B cell (primary cell): ENCODE measurements at regions not wholly inside any gene's neighbourhood (a gene's known extent, or its start where the extent isn't known, plus 50 kb on each side); places are given as distances from the start of the nearest gene placed in this dataset.

Source experiments
- ATAC-seq: fragments of 200-7000 bp; cut with Tn5 transposase; one replicate; pipeline ENCODE4 v1.10.0; 2021; ENCODE audit warnings: low read depth, mild to moderate bottlenecking, moderate number of reproducible peaks, moderate library complexity
- CTCF ChIA-PET: fragments of 350-600 bp; sonication (Branson Sonifier 250); formaldehyde crosslinking; loops from one replicate; lab custom pipeline; 2021; ENCODE audit warnings: antibody characterized with exemption, inconsistent platforms; lab: Charles Lee
- POLR2A ChIA-PET: fragments of 350-600 bp; sonication (Branson Sonifier 250); formaldehyde crosslinking; loops from one replicate; lab custom pipeline; 2021; ENCODE audit warnings: antibody characterized with exemption; lab: Charles Lee
- DNase-seq: peaks from one replicate; pipeline ENCODE4 v3.0.0; 2013
- H2AFZ ChIP-seq: 2 replicates; pipeline ENCODE4 v1.6.1; 2012; ENCODE audit warnings: mild to moderate bottlenecking, low read depth, low read length; ENCODE audit not compliant: insufficient read depth, poor library complexity, severe bottlenecking
- H3K27ac ChIP-seq, 2 donors: 1 replicate in 1 of 2; 2 replicates in 1 of 2; pipeline ENCODE4 v1.5.1; 2012 to 2013; ENCODE audit warnings: low read length in 2 of 2, mild to moderate bottlenecking in 2 of 2, moderate library complexity in 1 of 2
- H3K27me3 ChIP-seq, 4 experiments: fragments of 200-600 bp in 1 of 4; sonication (generic) in 1 of 4; replicated peaks in 1 of 4; 1 replicate in 2 of 4; 2 replicates in 2 of 4; pipeline versions ENCODE4 v1.6.1 to v1.7.0; 2013 to 2016; ENCODE audit warnings: low read length in 3 of 4, mild to moderate bottlenecking in 2 of 4, mixed read lengths in 1 of 4, moderate library complexity in 1 of 4; ENCODE audit not compliant: insufficient read depth in 4 of 4, control insufficient read depth in 3 of 4; ENCODE audit errors: control extremely low read depth in 1 of 4
- H3K36me3 ChIP-seq, 2 experiments: replicated peaks in 1 of 2; 1 replicate in 1 of 2; 2 replicates in 1 of 2; pipeline versions ENCODE4 v1.6.1 to v1.7.1; 2013; ENCODE audit warnings: low read length in 1 of 2; ENCODE audit not compliant: insufficient read depth in 2 of 2, control insufficient read depth in 1 of 2; ENCODE audit errors: control extremely low read depth in 1 of 2, extremely low read depth in 1 of 2
- H3K4me1 ChIP-seq, 2 donors: fragments of 200-600 bp in 1 of 2; sonication (generic) in 1 of 2; 1 replicate in 1 of 2; 2 replicates in 1 of 2; pipeline versions ENCODE4 v1.5.1 to v1.6.1; 2013 to 2017; ENCODE audit warnings: low read length in 2 of 2; ENCODE audit not compliant: control insufficient read depth in 2 of 2, insufficient read depth in 2 of 2
- H3K4me2 ChIP-seq: replicated peaks from 2 replicates; pipeline ENCODE3; 2012; ENCODE audit warnings: mild to moderate bottlenecking, low read depth, low read length; ENCODE audit not compliant: poor library complexity, severe bottlenecking
- H3K4me3 ChIP-seq, 5 experiments: fragments of 200-600 bp in 1 of 5; sonication (generic) in 1 of 5; 1 replicate in 3 of 5; 2 replicates in 2 of 5; pipeline versions ENCODE4 v1.5.1 to v1.7.0; 2011 to 2016; ENCODE audit warnings: low read length in 4 of 5, mild to moderate bottlenecking in 4 of 5, low read depth in 2 of 5, control low read depth in 1 of 5, moderate library complexity in 1 of 5; ENCODE audit not compliant: insufficient read depth in 1 of 5; ENCODE audit errors: control extremely low read depth in 1 of 5, extremely low read depth in 1 of 5
- H3K79me2 ChIP-seq: fragments of 200-600 bp; sonication (generic); one replicate; pipeline ENCODE4 v1.6.0; 2016; ENCODE audit warnings: low read length; ENCODE audit not compliant: control insufficient read depth, insufficient read depth
- H3K9ac ChIP-seq: fragments of 200-600 bp; sonication (generic); 2 replicates; pipeline ENCODE4 v1.6.1; 2017; ENCODE audit warnings: mild to moderate bottlenecking, low read length, moderate library complexity
- H3K9me3 ChIP-seq, 3 donors: one replicate each; pipeline versions ENCODE4 v1.6.1 to v1.7.1; 2013; ENCODE audit warnings: low read length in 2 of 3; ENCODE audit not compliant: control insufficient read depth in 2 of 3, insufficient read depth in 1 of 3; ENCODE audit errors: control extremely low read depth in 1 of 3
- H4K20me1 ChIP-seq: 2 replicates; pipeline ENCODE4 v1.6.0; 2012; ENCODE audit warnings: mild to moderate bottlenecking, low read length; ENCODE audit not compliant: insufficient read depth, control insufficient read depth, poor library complexity, severe bottlenecking
- H3K27ac Mint-ChIP-seq: one replicate; pipeline ENCODE4 v1.8.0; 2021; ENCODE audit warnings: mixed read lengths
- H3K27me3 Mint-ChIP-seq: one replicate; pipeline ENCODE4 v1.8.0; 2021; ENCODE audit warnings: mixed read lengths
- H3K4me1 Mint-ChIP-seq: one replicate; pipeline ENCODE4 v1.8.0; 2021; ENCODE audit warnings: mixed read lengths
- H3K4me3 Mint-ChIP-seq: one replicate; pipeline ENCODE4 v1.8.0; 2021; ENCODE audit warnings: mixed read lengths
- H3K9me3 Mint-ChIP-seq: one replicate; pipeline ENCODE4 v1.8.0; 2022; ENCODE audit warnings: mixed read lengths; ENCODE audit not compliant: insufficient read depth
- CTCF ChIP-seq: fragments of 200-600 bp; IDR thresholded peaks from one replicate; pipeline ENCODE4 v1.8.0; 2022; ENCODE audit warnings: antibody characterized with exemption, mild to moderate bottlenecking
- EZH2 ChIP-seq: IDR thresholded peaks from 2 replicates; pipeline ENCODE4 v1.6.1; 2012; ENCODE audit warnings: borderline replicate concordance, low read depth, mild to moderate bottlenecking, moderate library complexity, low read length; ENCODE audit not compliant: insufficient read depth, poor library complexity, severe bottlenecking
- WGBS: methylation state at CpG from one replicate; pipeline ENCODE4 v1.1.5; 2013; ENCODE audit warnings: missing lambda C conversion rate; ENCODE audit not compliant: insufficient coverage; 5-methylcytosine and 5-hydroxymethylcytosine counted together
- intact Hi-C: fragments of 100-400 bp; cut with micrococcal nuclease; formaldehyde crosslinking; loops from one replicate; pipeline ENCODE4 v1.10.0; 2022

GRCh38 chr13:74266861-74267260, 132.7 kb upstream of the KLF12 start:
- intact Hi-C loops, result no loop called here

GRCh38 chr13:74266309-74266708, 132.1 kb upstream of the KLF12 start:
- 94% methylated on average over 2 of the region's 3 CpGs for WGBS
- Histone ChIP-seq H3K9me3 (peaks cover 6 to 10% (median 6%) of the 10 kb centered on the region in 3 donors), H3K4me3 (no peak overlapping the region), H4K20me1 (no peaks in the 10 kb centered on the region), H2AFZ (no peak overlapping the region), H3K9ac (no peak overlapping the region), H3K27ac (no peak overlapping the region), H3K36me3 (no peaks in the 10 kb centered on the region), H3K4me1 (no peaks in the 10 kb centered on the region), H3K79me2 (no peaks in the 10 kb centered on the region), H3K27me3 (peaks cover 0 to 3% (median 0%) of the 10 kb centered on the region in 4 experiments), H3K4me2 (no peak overlapping the region)
- ChIA-PET POLR2A (no interaction called here), CTCF (no interaction called here)
- no peaks in the 10 kb centered on the region for H3K4me1 Mint-ChIP-seq
- ATAC-seq (no peak), DNase-seq (no peak)
- no peak overlapping the region for H3K27ac Mint-ChIP-seq
- intact Hi-C loops, result no loop called here
- H3K9me3 Mint-ChIP-seq, result peaks cover 4% of the 10 kb centered on the region
- no peak overlapping the region for H3K4me3 Mint-ChIP-seq
- TF ChIP-seq CTCF, result no peak
- TF ChIP-seq EZH2, result no peak
- peaks cover 12% of the 10 kb centered on the region for H3K27me3 Mint-ChIP-seq

More at GRCh38 chr13:74266861-74267260, 132.7 kb upstream of the KLF12 start:
- H3K4me1 ChIP-seq, result no peaks in the 10 kb centered on the region
- H3K36me3 ChIP-seq, result no peaks in the 10 kb centered on the region
- no peak overlapping the region for H3K27ac ChIP-seq
- no peak overlapping the region for H3K4me2 ChIP-seq
- Mint-ChIP-seq H3K4me3 (no peak overlapping the region), H3K27ac (no peak overlapping the region), H3K9me3 (peaks cover 4% of the 10 kb centered on the region), H3K4me1 (no peaks in the 10 kb centered on the region), H3K27me3 (peaks cover 11% of the 10 kb centered on the region)
- WGBS, result no CpG with 5 or more reads among the region's 1 CpG
- H3K9ac ChIP-seq, result no peak overlapping the region
- no peak overlapping the region for H3K4me3 ChIP-seq
- ATAC-seq, result no peak
- ChIA-PET CTCF (interaction anchor here (0.6 kb wide), 1 partner anchor 48 kb away, joined by 4 read pairs; no protein-coding TSS in a partner anchor), POLR2A (no interaction called here)
- H3K9me3 ChIP-seq, result peaks cover 6 to 11% (median 10%) of the 10 kb centered on the region in 3 donors
- no peaks in the 10 kb centered on the region for H4K20me1 ChIP-seq
- no peaks in the 10 kb centered on the region for H3K79me2 ChIP-seq
- H2AFZ ChIP-seq, result no peak overlapping the region
- DNase-seq, result no peak
- TF ChIP-seq CTCF, result no peak
- no peak for TF ChIP-seq EZH2
- peaks cover 0 to 3% (median 0%) of the 10 kb centered on the region in 4 experiments for H3K27me3 ChIP-seq
